Stimulated activated CD8-positive, alpha-beta memory T cell treated with anti-CD3 and anti-CD28 coated beads, Interleukin-2, amount 100 ng/mL, for 48 hours (primary cell): ENCODE measurements at regions not wholly inside any gene's neighbourhood (a gene's known extent, or its start where the extent isn't known, plus 50 kb on each side); places are given as distances from the start of the nearest gene placed in this dataset.

Experiments
- DNase-seq, 2 donors: peaks; one replicate each; pipeline ENCODE4 v3.0.0-alpha.2; 2020; ENCODE audit warnings: low read depth in 2 of 2

DNA sequence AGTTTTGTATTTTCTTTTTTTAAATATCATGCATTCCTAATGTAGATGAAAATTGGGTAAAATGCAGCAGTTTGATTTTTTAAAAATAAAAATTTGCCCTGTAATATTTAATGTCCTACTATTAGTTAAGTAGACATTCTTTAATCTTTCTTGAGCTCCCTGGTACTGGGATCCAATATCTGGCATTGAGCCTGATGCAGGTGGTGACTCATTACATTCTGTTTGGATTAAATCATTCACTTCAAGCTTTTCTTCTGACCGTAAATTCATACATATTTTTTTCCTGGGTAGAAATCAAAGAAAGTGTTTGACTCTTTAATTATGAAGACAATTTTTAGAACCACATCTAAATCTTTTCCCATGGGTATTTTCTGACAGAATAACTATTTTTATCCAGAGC lies 768.8 kb upstream of the SLC35B3 start:
- DNase-seq: no peak

DNA sequence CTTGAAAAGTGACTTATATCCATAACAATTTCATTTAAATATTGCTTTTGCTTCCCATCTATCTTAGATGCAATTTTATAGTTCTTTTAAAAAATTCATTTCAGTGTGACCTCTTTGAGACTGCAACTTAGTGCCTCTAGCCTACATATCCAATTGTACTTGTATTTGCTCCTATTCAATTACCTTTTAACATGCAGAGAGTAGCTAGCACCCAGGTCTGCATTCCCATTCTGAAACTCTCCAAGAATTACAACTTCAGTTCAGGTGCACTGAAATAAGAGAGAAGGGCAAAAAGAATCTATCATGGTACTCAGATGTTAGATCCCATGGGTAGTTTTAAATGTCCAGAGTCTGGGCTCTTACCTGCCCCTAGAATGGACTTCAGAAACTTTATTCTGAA lies 765.4 kb upstream of the SLC35B3 start:
- no peak for DNase-seq

DNA sequence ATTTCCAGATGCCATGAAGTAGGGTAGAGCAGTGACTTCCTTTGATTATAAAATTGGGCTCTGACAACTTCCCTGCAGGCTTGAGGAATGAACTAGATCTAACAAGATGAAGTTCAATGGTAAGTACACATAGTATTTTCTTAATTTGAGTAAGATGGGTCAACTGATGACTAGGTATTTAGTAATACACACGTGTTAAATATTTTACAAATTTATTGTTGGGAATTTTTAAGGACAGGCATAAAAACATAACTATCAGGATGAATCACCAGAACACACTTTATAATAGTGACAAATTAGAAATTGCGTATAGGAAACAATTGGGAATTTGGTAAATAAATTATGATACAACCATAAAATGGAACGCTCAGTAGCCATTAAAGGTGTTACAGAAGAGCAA lies 762.4 kb upstream of the SLC35B3 start:
- DNase-seq: no peak

GRCh38 chr6:9195322-9195721 lies 760.0 kb upstream of the SLC35B3 start:
- no peak for DNase-seq

- DNase-seq: no peak
Measured at GRCh38 chr6:9192405-9192909, 757.1 kb upstream of the SLC35B3 start.

DNA sequence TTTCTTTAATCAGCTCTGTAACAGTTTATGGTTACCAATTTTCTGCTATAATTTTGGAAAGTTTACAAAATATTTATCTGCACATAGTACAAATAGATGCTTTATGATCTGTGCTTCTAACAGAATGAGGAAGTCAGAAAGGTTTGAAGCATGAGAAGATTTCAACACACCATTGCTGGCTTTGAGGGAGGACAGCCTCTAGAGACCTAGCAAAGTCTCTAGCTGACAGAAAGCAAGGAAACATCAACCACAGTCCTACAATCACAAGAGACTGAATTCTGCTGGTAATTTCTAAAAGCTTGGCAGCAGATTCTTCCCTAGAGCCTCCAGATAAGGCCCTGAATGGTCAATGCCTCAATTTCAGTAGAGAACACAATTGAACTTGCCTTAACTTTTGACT lies 750.8 kb upstream of the SLC35B3 start:
- no peak for DNase-seq

DNA sequence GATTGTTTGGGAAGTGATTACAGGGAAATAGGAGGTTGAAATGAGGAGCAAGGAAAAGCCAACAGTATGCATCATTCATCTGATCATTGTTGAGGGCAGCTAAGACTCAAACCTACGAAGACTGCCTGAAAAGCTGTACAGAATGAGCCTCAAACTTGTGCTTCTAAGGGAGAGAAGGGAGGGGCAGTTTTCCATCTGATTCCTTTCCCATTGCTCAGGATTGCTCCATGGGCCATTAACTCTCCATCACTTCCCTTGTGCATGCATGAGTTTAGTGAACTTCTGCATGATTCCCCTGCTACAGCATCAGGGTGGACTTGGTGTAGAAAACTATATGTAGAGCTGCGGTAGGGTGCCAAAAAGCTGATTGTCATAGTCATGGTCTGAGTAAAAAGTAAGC lies 742.7 kb upstream of the SLC35B3 start:
- DNase-seq: no peak

DNA sequence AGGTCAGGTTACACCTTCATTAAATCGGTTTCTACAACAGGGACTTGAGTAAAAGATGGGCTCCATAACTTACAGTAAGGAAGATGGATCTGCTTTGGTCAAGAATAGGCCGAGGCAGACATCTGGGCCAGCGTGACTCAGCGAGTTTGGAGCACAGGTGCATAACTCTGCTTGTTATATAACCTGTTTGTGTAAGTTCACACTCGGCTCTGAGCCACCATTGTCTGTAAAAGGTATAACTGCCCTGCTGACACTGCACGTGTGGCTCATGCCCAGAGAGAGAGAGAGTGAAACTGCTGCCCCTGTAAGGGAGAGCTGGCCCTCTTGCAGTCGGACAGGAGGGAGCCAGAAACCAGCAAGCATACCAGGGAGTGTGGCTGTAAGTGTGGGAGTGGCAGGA lies 737.9 kb upstream of the SLC35B3 start:
- DNase-seq: no peak

- no peak for DNase-seq
Measured at GRCh38 chr6:9172096-9172495, 736.8 kb upstream of the SLC35B3 start.

GRCh38 chr6:9168669-9169068 lies 733.3 kb upstream of the SLC35B3 start:
- no peak for DNase-seq

DNA sequence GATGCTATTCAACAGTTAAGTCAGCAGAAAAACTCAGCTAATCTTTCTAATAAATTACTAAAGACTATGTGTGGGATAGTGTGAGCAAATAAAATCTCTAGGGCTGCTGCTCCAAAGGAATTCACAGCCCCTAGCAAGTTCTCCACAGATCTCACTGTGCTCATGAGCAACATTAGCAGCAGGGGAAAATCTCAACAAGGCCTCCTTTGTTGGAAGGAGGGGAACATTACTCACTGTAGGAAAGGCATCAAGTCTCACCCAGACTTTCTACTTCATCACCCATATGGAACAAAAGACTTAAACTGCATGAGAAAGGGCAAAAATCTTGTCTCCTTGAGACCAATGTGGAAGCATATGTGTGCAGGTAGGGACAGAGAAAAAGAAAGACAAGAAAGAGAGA lies 726.4 kb upstream of the SLC35B3 start:
- DNase-seq: no peak

- no peak for DNase-seq
Measured at GRCh38 chr6:9159051-9159450, 723.7 kb upstream of the SLC35B3 start.

DNA sequence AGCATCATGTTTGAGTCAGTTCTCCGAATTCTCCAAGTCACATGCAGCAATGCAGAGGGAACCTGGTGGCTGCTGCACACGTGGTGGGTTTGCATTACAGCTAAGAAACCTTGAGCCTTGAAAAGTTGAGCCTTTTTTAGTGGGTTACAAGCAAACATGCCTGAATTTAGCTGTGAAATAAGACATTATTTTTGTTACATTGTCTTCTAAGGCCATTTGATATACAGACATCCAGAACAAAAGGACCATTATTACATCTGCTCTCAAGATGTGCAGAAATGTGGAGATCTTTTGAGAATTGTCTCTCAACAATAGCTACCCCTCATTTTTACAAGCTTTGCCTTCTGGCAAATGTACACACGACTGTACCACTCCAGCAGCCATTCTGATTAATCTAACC lies 720.5 kb upstream of the SLC35B3 start:
- no peak for DNase-seq

- no peak for DNase-seq
Measured at GRCh38 chr6:9143140-9143539, 707.8 kb upstream of the SLC35B3 start.

DNA sequence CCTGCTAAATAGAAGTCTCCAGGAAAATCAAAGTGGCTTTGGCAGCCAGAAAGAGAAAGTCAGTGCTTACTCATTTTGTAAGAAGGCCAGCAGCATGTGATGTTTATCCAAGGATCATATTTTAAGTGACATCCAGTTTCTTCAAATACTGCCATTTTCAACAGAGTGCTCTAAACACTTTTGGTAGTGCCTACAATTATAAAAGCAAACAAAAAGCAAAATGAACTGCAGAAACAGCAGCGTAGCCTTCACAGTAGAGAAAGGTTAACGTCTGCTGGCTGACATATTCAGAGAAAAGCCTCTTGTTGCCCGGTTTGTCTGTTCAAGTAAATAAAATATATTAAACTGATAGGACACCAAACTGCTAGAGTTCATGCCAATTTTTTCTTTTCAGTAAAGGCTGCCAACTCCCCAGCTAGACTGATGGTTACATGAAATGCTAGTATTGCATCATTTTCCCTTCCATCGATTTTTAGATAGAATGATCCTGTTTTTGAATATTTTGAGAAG lies 705.7 kb upstream of the SLC35B3 start:
- DNase-seq: no peak

- no peak for DNase-seq
Measured at GRCh38 chr6:9140172-9140571, 704.8 kb upstream of the SLC35B3 start.

DNA sequence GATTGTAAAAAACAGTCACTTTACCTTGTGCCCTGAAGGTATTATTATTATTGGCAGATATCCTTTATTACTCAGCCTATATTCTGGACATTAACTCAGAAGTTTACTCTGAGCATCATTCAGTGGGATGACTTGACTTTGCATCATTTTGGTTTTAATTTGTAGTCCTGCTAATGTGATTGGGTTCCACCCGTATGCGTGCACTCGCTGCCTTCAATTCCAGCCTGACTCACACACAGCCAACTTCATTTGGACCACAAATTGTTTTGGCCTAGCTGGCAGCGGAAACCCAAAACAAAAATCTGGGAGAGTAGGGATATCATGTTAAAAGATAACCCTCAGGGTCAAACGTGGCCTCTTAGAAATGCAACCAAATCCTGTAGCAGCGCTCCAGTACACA lies 704.4 kb upstream of the SLC35B3 start:
- DNase-seq: no peak

DNA sequence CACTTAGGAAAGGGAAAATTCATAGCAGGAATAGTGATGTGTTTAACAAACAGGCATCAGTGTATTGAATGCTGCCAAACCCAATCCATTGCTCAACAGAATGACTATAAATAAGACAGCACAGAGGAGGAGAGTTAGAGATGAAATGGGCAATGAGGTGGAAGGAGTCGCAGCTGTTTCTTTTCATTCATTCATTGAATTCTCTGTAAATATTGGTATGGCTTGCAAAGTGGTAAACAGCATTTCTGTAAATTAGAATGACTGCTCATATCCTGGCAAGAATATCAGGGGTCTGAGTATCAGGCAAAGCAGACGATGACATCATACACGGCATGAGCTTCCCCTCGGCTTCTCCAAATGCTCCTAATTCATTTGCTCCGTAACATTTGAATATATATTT lies 703.6 kb upstream of the SLC35B3 start:
- DNase-seq: no peak

- no peak for DNase-seq
Measured at GRCh38 chr6:9136141-9136822, 700.9 kb upstream of the SLC35B3 start.

GRCh38 chr6:9131616-9132015 lies 696.3 kb upstream of the SLC35B3 start:
- DNase-seq: no peak

GRCh38 chr6:9131201-9131600 lies 695.9 kb upstream of the SLC35B3 start:
- DNase-seq: no peak

- DNase-seq: no peak
Measured at GRCh38 chr6:9128970-9129369, 693.6 kb upstream of the SLC35B3 start.

GRCh38 chr6:9126878-9127560 lies 691.7 kb upstream of the SLC35B3 start:
- no peak for DNase-seq
